ENCODE measurements at regions not wholly inside any gene's neighbourhood (a gene's known extent, or its start where the extent isn't known, plus 50 kb on each side); places are given as distances from the start of the nearest gene placed in this dataset.

DNA sequence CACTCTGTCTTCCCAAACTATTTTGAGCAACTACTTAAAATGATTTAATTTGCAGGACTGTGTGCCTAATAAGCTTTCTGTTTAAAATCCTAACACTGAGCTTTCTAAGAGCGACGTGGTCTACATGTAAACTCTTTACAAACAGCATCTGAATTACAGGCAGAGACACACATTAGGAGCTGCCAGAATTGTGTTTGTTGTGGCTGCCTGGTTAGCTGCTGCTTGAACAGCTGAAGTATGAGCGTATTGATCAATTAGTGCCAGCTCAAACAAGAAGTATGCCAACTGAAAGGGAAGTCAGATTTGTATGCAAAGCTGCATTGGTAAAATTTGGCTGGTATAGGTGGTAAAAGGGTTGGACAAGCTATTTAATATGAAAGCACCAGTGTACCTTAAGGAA is 384.4 kb downstream of the PCDH7 start:
- TF ChIP-seq, protein P1, sequence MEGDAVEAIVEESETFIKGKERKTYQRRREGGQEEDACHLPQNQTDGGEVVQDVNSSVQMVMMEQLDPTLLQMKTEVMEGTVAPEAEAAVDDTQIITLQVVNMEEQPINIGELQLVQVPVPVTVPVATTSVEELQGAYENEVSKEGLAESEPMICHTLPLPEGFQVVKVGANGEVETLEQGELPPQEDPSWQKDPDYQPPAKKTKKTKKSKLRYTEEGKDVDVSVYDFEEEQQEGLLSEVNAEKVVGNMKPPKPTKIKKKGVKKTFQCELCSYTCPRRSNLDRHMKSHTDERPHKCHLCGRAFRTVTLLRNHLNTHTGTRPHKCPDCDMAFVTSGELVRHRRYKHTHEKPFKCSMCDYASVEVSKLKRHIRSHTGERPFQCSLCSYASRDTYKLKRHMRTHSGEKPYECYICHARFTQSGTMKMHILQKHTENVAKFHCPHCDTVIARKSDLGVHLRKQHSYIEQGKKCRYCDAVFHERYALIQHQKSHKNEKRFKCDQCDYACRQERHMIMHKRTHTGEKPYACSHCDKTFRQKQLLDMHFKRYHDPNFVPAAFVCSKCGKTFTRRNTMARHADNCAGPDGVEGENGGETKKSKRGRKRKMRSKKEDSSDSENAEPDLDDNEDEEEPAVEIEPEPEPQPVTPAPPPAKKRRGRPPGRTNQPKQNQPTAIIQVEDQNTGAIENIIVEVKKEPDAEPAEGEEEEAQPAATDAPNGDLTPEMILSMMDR (conservative IDR thresholded peaks at IDR 0.05; ENCODE audit: low read depth, low read length), result no peak
- no peak for TF ChIP-seq EZH2 (IDR thresholded peaks at IDR 0.05; ENCODE audit: borderline replicate concordance, low read depth, low read length, poor library complexity, severe bottlenecking)
